HG02678 (cell line): ENCODE measurements at regions not wholly inside any gene's neighbourhood (a gene's known extent, or its start where the extent isn't known, plus 50 kb on each side); places are given as distances from the start of the nearest gene placed in this dataset.
"Not testable (repeated sequence)": the region's sequence is repeated elsewhere in the genome, so short reads cannot be mapped to it uniquely, and the experiment has no call there.

ENCODE experiments used
- ATAC-seq: cut with Tn5 transposase; IDR thresholded peaks from one replicate; pipeline ENCODE4 v1.9.1; 2021; ENCODE audit warnings: mild to moderate bottlenecking, moderate library complexity; ENCODE audit not compliant: unreplicated experiment

DNA sequence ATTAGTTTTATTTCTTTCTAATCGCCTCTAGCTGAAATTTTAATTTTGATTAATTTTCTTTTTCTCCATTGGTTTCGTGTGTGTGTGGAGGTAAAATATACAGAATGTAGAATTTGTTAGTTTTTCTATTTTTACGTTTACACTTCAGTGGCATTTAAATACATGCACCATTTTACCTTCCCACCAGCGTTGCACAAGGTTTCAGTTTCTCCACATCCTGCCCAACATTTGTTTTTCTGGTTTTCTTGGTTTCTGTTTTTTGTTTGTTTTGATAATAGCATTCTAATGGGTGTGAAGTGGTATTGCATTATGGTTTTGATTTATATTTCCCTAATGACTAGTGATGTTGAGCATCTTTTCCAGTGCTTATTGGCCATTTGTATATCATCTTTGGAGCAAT lies 871.4 kb upstream of the DEFB115 start:
- not testable (repeated sequence) for ATAC-seq

DNA sequence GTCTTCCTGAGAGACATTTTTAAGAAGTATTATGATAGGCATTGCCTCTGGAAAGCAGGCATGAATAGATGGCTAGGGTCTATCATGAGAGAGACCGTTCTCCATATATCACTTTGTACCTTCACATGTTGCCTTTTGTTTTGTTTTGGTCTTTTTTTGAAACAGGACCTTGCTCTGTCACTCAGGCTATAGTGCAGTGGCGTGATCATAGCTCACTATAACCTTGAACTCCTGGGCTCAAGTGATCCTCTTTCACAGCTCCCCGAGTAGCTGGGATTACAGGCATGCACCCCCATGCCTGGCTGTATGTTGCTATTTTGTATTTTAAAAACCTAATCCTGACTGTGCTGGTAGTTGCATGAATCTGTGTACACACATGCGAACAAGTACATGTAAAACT lies 869.6 kb upstream of the DEFB115 start:
- ATAC-seq: not testable (repeated sequence)

DNA sequence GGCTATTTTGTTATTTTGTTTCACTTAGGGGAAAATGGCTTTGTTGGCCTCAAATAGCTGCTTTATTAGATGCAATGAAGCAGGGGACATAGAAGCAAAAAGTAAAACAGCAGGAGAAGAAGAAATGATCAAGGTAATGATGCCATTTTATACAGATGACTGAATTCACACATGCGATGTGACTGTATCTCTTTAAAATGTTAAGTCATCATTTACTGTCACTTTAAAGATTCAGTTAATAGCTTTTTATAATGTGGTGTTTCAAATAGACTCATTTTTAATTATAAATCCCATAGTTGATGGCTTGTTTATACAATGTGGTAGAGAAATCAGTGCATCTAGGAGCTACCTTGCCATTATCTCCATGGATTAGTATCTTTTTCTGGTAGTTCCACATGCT lies 863.9 kb upstream of the DEFB115 start:
- not testable (repeated sequence) for ATAC-seq

DNA sequence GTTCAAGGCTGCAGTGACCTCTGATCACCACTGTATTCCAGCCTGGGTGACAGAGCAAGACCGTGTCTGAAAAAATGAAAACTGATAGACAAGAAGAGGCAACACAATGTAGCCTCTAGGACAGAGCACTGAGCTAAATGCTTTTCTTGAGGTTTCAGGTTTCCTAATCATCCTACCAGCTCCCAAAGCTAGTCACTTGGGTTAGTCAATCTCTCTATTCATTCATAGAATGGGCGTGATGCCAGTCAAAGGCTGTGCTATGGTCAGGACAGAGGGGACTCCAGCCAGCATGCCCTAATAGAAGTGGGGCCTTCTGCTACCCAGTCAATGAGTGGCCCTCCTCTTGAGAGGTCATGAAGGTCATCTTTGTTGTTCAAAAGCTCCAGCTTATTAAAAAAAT lies 860.4 kb upstream of the DEFB115 start:
- ATAC-seq: not testable (repeated sequence)

DNA sequence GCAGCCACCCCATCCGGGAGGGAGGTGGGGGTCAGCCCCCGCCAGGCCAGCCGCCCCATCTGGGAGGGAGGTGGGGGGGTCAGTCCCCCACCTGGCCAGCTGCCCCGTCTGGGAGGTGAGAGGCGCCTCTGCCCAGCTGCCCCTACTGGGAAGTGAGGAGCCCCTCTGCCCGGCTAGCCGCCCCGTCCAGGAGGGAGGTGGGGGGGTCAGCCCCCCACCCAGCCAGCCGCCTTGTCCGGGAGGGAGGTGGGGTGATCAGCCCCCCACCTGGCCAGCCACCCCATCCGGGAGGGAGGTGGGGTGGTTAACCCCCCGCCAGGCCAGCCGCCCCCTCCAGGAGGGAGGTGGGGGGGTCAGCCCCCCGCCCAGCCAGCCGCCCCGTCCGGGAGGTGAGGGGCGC lies 852.4 kb upstream of the DEFB115 start:
- not testable (repeated sequence) for ATAC-seq

DNA sequence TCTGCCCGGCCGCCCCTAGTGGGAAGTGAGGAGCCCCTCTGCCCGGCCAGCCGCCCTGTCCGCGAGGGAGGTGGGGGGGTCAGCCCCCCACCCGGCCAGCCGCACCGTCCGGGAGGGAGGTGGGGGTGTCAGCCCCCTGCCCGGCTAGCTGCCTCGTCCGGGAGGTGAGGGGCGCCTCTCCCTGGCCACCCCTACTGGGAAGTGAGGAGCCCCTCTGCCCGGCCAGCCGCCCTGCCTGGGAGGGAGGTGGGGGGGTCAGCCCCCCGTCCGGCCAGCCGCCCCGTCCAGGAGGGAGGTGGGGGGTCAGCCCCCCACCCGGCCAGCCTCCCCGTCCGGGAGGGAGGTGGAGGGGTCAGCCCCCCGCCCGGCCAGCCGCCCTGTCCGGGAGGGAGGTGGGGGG lies 851.9 kb upstream of the DEFB115 start:
- ATAC-seq: not testable (repeated sequence)

DNA sequence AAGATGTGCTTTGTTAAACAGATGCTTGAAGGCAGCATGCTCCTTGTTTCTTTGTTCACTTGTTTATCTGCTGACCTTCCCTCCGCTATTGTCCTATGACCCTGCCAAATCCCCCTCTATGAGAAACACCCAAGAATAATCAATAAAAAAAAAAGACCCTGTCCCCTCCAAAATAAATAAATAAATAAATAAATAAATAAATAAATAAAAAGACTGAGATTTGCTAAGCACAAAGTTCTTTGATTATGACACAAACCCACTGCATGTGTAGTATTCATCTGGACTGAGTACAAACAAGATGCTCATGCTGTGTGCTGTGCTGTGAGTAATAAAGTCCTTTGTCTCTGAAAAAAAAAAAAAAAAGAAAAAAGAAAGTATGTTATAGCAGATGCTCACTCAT lies 851.1 kb upstream of the DEFB115 start:
- not testable (repeated sequence) for ATAC-seq

DNA sequence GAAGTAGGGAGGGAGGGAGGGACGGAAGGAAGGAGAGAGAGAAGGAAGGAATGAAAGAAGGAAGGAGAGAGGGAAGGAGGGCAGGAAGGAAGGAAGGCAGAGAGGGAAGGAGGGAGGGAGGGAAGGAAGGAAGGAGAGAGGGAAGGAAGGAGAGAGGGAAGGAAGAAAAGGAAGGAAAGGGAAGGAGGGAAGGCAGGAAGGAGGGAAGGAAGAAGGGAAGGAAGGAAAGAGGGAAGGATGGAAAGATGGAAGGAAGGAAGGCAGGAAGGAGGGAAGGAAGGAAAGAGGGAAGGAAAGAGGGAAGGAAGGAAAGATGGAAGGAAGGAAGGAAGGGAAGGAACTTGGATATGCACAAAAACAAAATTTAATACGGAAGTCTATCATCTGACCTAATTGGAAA lies 844.5 kb upstream of the DEFB115 start:
- no peak for ATAC-seq

DNA sequence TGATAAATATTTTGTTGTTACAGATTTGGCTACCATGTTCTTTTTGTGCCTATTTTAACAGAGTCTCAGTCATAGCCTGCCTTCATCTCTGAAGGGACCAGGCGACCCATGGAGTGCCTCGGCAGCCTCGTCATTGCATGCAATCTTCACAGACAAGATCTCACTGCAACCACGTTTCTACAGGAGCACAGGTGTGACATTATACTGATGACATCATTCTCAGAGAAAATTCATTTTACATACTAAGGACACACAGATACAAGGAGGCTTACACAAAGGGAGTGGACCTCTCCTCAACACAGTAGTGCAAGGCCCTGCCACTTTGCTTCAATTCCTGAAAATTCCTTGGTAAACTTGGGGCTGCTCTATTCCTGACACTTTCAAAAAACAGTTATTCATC lies 840.1 kb upstream of the DEFB115 start:
- not testable (repeated sequence) for ATAC-seq

DNA sequence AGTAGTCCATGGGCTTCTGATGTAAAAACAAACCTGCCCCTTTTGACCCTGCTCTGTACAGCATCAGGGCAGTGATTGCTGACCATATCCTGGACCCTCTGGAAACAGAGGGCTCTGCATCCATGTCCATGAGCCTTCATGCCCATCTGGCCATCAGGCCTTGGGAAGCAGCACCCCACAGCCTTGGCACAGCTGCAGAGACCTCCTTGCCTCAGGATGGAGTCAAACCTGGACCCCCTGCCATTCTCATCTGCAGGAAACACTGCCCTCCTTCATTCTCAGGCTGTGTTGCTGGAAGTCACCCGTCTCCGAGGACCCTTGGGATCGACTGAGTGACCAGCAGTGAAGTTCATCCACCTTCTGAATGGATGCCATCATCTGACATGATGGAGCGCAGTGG lies 839.1 kb upstream of the DEFB115 start:
- ATAC-seq: not testable (repeated sequence)

DNA sequence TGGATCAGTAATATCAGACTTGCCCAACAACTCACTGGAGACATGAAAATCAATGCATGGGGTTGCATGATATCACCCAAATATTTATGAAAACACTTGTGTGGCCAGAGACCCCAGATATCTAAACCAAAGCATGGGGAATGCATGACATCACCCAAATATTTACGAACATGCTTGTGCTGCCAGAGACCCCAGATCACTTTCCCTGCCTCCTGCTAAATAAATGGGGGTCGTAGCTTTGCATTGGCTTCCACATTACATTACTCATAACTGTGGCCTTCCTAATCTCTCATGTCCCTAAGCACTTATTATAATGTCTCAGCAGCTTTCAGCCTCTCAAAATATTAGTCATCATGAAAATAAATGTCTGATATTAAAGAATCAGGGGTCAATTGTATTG lies 838.0 kb upstream of the DEFB115 start:
- no peak for ATAC-seq

DNA sequence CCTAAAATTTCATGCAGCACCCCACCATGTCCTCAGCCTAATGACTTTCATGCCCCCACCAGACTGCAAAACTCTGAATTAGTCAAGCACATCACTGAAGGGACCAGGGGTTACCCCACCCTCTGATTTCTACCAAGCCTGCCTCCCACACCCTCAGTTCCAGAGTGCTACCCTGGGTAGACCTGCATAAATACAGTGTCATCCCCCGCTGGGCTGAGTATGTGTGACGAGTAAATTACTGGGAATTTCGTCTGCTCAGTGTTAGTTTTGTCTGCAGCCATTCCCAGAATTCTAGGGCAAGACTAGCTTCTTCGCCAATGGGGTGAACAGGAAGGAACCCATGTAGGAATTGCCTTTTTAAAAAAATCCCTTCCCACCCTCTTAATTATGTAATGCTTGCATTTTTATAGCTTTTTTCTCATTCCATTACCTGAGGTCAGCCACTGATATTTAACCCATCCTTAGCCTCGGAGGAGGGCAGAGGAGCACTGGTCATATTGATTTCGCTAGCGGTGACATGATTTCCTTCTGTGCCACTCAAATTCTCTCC lies 837.5 kb upstream of the DEFB115 start:
- not testable (repeated sequence) for ATAC-seq
